T1000 (cell line): ENCODE measurements at regions not wholly inside any gene's neighbourhood (a gene's known extent, or its start where the extent isn't known, plus 50 kb on each side); places are given as distances from the start of the nearest gene placed in this dataset.

Experiments used
- DNase-seq: peaks from one replicate; lab custom pipeline; 2025; ENCODE audit warnings: mixed read lengths; lab: John Stamatoyannopoulos, UW

DNA sequence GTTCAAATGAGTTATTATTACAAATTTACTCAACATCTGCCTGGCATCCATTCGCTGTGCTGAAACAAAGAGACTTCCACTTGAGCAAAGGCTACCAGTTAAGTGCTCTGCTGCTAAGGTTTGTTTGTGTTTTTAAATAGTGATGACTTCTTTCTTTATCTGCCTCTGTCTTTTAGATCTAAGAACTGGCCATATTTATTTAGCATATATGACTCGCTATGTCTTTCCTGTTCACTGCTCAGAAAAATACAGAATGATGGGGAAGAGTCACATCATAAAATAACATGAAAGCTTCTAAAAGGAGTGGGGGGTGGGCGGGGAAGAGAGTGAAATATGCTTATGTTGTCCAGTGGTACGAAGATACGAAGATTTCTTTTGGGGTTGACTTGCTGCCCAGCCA is 322.2 kb downstream of the GPAT3 start:
- no peak for DNase-seq

DNA sequence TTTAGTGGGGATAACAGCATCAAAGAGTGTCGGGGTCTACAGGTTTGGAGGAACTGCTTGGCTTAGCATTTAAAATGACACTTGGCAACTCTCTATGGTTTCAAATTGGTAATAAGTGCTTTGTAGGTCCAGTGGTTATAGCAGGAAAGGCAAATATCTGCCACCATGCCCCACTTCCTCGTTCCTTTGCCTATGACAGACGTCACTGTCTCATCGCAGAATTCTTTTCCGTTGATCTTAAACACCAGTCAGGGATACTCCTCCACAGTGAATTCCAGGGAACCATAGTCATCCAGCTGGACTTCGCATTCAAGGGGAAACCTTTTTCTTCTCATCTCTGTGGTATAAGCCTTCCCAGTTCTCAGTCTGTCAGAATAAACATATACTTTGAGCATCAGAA is 319.1 kb downstream of the GPAT3 start:
- DNase-seq, result peak; percentile 23

DNA sequence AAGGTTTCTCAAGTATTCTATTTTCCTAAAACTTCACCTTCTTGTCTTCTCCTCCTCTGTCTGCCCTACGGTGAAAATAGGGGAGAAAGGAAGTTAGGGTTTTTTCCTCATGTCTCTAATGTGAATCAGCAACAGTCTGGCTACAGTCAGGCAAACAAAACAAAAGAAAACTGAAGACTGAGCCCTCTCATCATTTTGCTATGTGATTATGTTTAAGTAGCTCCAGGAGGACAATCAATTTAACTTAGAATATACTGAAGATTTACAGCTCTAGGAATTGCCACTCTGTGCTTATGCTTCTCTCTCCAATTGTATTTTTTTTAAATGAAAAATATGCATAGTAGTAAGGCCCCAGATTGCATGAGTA is 316.2 kb downstream of the GPAT3 start:
- DNase-seq, result no peak

DNA sequence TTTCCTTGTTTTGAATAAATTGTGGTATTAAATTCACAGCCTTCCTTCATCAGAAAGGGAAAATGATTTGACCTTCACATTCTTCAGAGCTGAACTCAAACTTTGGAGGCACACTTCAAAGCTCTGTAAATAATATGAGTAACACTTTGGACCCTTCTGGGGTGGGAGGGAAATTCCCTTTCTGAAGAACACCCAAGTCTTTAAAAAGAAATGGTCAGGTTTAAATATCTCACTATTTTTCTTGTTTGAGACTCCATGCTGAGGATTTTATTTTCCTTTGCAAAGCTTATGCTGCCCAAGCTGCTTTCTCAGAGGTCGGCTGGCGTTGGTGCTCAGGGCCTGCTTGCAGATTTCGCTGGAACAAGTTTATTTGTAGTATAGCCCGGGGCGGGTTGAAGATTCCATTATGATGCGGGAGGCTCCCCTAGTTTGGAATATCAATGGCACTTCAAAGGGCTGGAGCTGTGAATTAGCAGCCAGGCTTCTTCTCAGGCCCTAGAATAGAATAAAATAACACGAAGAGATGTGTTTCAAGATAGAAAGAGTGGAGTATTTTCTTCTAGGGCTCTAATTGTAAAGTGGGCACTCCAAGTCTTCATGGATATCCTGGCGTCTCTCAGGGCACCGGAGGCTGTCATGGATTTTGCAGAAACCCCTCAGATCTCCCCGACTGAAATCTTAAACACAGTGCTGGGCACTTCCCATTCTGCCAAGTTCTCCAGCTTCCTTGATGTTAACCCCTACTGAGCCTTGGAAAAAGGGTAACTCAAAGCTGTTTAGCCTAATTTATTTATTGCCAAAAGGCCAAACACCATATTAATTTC is 315.6 kb downstream of the GPAT3 start:
- DNase-seq, result no peak

DNA sequence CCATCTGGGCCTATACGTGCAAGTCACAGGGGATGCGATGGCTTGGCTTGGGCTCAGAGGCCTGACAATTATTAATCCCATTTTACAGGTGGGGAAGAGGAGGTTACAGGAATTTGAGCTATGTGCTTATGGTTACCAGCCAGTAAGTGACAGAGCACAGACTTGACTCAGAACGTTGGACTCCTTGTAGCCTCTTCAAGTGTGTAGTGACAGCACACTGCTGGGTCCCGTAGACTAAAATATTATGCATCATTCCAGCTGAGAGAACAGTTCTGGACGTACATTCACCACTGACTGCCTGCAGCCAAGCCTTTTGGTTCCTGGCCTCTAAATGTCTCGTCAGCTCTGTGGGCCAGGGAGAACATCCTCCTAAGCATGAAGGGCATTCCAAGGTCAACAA is 314.5 kb downstream of the GPAT3 start:
- DNase-seq, result no peak

DNA sequence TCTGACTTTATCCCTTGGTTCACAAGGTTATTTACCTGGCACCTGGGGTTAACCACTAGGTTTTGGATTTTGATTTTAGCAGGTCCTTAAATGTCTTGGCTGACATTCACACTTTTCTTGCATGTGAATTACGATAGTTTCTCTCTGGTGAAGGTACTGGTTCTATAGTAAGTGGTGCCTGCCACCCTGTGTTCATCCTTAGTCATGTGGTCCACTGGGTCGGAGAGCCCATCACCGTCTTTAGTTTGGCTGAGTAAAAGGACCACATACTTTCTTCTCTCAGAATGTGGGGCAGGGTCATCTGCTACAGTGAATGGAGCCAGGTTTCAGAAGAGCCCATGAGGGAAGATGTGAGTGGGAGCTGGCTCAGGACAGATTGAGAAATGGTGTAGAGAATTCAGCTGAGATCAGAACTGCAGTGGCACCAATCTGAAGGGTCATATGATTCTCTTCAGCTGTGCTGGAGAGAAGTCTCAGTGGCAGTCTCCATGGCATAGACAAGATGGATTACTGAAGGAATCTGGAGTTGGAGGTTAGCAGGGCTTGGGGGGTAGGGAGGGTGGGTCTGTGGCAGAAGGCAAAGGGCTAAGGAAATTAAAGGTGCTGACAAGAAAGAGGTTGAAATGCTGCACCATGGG is 310.4 kb downstream of the GPAT3 start:
- no peak for DNase-seq

DNA sequence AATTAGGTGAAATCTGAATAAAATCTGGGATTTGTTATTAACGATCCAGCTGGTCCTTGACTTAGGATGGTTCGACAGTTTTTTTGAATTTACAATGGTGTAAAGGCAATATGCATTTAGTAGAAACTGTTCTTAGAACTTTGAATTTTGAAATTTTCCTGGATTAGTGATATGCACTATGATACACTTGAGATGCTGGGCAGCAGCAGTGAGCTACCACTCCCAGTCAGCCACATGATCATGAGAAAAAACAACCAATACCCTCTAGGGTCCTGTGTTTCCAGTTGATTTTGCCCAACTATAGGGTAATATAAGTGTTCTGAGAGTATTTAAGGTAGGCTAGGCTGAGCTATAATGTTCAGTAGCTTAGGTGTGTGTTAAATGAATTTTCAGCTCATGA is 303.7 kb downstream of the GPAT3 start:
- no peak for DNase-seq

DNA sequence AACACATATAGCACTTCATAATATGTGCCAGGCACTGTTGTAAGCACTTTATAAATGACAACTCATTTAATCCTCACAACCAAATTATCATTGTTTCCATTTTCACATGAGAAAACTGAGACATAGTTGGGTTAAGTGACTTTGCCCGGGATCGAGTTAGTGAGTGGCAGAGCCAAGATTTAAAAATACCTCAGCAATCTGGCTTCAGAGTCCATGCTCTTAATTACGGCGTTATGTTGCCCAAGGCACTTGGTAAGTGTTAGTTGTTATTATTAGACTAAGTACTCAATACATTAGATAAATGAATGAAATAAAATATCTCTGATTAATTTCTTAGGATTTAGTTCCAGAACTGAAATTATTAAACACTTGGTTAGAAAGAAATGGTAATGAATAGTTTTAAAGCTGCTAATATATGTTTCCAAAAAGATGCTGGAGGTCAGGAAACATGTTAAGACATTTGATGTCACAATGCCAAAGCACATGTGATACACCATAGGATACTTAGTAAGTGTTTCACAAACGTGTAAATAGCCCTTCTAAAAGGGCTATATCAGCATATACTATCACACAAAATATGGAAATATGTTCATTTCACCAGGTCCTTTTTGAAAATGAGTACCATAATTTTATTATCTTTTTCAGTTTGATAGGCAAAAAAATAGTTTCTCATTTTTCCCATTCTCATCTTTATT is 301.9 kb downstream of the GPAT3 start:
- no peak for DNase-seq

DNA sequence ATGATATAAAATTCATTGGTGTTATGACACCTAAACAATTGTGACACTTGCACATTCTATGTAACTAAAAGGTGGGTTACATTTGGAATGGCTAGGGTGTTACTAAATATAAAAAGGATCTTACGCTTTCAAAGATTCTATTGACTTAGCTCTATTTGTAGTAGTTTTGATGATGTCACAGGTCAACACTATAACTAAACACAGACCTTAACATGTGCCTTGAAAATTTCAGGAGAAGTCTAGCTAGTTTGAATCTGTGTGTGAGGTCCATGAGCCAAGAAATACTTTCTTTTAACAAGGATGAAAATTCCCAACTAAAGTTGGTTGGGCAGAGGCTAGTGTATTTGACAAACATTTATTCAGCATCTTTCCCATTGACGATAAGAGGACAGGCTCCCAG is 298.0 kb downstream of the GPAT3 start:
- no peak for DNase-seq

DNA sequence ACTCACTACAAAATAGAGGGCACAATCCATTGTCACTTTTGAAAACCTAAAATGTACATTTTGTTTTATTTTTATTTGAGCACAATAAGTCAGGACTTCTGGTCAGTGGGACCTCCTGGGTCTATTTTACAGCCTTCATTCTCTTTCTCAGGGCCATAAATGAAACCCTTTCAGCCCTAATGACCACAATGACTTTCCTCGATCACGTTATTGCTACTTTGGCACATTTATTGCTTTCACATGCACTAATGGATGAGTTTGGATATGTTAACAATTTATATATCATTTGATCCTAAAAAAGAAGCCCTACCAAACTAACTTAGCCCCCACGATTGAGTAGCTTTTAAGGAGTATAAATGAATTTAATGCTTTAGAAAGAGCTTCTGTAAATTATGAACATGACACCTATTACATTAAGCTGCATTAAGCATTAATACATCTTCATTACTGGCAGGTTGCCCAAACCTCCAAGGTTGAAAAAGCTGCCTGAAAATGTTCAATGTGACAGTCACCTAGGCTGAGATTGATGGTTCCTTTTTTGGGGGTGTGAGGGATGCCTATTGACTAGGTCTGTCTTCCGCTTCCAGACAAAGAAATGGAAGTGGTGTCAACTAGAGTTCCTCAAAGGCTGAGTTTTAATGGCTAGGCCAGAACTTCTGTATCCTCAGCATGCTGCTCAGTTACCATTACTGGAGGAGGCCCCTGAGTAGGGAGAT is 296.4 kb downstream of the GPAT3 start:
- no peak for DNase-seq

DNA sequence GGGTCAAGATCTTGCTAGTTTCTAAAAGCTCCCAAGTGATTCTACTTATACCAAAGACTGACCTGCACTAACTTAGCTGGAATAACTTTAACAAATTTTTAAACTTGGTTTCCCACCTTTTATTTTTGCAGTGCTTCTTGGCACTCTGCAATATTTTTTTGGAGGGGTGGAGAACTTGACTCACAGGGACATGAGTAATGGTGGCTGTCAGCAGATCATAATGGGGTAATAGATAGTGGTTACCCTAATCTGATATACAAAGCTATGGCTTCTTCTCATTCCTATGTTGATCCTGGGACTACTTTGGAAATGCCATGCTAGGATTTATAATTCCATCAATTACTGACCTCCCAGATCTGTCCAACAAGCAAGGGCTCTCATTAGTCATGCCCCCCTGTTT is 295.7 kb downstream of the GPAT3 start:
- DNase-seq, result no peak

DNA sequence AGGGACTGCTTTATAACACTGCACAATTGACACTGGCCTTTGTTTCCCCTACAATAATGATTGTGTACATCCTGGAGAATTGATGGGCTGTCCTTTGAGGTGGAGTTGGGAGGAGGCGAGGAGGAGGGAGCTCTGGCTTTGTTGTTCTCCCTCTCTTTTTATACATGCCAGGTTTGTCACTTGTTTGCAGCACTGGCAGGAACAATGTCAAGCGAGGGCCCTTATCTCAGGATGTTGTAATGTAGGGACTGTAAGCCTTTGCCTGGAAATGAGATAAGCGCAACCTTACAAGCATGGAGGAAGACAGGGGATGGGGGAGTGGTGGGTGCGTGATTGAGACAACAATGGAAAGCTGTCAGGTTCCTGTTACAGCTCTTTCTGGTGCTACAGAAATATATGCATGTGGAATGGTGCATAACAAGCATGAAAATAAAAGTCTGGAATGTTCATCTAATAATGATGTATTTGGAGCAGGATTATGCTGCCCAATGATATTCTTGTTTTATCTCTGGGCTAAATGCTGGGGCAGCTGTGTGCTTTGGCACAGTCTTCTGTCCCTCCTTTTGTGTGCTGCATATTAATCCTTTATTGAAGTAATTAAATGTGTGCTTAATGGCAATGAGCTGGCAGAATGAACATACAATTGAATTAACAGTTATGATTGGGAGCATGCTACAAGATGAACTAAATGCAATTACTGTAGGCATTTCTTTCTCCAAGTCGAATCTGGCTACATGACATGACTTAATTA is 294.4 kb downstream of the GPAT3 start:
- DNase-seq, result no peak

DNA sequence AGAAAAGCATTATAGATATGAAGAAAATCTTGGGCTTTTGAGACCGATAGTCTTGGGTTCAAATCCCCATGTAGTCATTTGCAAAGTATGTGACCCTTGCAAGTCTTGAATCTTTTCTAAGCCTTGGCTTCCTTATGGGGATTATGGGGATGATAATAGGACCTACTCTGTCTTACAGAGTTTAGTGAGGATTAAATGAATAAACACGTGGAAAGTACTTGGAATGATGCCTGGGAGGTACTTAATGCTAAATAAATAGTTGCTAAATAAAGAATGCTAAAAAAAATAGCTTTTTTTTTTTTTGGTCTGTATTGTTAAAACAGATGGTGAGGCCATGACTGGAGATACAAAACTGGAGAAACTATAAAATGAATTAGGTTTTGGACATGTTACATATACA is 292.7 kb downstream of the GPAT3 start:
- DNase-seq, result no peak

DNA sequence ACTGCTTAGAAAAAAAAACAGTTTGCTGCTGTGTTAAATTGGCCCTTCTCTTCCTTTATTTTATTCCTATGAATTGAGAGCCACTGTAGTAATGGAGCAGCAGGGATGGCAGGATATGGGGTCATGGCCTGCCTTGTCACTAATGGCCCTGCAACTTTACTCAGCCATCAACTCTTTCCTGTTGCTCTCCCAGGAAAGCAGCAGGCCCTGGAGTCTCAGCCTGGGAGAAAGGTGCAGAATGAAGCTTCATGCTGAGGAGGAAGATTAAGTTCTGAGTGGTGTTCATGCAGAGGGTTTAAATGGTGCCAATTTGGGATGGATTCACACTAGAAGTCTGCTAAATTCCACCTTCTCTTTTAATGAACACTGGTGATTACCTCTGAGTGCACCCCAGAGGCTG is 285.6 kb downstream of the GPAT3 start:
- DNase-seq, result no peak

DNA sequence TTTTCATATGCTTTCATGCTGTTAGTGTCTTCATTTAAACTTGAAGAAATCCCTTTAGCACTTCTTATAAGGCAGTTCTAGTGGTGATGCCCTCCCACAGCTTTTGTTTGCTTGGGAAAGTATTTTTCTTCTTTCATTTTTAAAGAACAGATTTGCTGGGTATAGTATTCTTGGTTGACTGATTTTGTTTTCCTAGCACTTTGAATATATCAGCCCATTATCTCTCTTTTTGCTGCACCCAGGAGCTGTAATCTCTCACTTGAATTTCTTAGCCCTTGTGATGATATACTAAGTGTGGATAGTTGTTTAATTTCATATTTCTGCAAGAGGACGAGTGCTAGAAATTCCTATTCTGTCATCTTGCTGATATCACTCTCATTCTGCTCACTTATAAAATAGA is 283.7 kb downstream of the GPAT3 start:
- DNase-seq, result no peak

DNA sequence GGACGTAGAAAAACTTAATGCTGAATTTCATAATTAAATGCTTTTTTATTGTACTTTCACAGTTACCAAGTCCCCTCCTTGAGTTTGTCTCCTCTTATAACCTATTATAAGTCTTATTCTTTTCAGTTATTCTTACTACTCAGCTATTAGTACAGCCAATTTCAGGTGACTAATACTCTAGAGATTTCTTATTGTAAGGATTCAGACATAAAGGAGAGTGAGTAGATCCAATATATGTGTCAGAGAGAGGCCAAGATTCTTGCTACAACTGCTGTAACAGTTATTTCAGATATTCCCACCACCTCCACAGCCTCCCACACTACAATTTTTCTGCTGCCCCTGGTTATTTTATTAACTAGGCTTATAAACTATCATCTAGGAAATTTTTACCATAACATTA is 274.5 kb downstream of the GPAT3 start:
- DNase-seq, result no peak

DNA sequence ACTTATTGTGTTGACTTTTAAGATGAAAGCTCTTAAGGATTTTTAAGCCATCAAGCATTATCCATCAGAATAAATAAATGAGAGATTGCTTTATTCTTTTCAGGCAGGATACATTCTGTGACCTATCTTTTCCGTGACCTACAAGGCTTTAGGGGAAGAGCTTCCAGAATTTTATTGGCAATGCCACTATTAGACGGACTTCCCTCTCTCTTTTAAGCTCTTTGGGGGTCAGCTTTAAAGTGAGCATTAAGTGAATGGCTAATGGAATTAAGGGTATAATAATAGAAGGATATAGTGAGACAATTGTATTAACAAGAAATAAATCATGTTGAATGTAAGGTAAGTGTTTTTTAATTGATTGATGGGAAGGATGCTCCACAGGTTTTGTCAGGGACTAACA is 273.7 kb downstream of the GPAT3 start:
- DNase-seq, result no peak

DNA sequence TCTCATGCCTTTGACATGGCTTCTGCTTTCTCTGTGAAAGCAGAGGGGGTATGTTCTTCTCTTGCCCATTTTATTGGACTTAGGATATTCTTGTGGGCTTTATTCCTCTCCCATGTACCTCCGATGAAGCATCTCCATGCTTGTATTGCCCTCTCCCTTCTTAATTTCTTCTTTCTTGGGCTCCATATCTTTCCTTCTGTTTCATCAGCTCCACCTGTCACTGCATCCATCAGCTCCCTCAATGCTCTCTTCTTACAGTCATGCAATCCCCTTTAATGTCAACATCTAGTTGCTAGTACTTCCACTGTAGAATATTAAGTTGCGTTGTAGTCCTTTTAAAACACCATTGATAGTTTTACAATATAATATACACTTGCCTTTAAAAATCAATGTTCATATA is 257.6 kb downstream of the GPAT3 start:
- DNase-seq, result no peak

DNA sequence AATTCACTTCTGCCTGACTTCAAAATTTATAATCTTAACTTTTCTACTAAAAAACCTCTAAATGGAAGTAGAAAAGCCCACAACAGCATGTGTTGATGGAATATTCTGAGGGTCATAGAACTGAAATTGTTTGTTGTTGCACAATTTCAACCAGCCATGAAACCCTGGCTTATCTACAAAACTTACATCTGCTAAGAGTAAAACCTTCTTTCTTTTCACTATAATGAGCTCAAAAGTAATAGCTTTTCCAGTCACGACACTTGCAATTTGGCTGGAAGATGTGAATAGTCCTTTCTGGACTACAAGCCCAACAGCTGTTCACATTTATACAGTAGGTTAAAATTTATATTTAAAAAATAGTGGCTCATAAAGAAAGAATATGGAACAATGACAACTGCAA is 250.0 kb downstream of the GPAT3 start:
- no peak for DNase-seq

DNA sequence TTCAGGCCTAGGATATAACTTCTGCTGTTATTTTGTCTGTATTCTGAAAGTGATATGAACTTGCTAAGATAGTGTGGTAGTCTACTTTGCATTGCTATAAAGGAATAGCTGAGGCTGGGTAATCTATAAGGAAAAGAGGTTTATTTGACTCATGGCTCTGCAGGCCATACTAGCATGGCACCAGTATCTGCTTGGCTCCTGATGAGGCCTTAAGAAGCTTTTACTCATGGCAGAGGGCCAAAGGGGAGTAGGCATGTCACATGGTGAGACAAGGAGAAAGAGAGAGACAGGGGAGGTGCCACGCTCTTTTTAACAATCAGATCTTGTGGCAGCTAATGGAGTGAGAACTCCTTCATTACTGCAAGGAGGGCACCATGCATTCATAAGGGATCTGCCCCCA is 247.3 kb downstream of the GPAT3 start:
- DNase-seq, result no peak

DNA sequence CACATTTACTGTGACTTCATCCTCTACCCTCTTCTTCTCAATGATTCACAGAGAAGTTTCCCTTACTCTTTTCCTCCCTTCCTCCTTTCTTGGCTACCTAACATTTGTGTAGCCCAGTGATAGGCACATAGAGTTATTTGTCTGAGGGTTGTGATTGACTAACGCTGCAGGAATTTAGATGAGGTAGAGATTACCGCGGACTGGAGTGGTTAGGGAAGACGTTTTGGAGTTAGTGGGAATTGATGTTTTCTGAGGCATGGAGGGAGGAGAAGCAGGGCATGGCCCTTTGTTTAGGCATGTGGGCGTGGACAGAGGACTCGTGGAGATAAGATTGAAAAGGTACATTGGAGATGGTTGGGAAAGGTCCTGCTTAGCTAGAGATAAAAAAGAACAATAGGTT is 246.7 kb downstream of the GPAT3 start:
- no peak for DNase-seq

DNA sequence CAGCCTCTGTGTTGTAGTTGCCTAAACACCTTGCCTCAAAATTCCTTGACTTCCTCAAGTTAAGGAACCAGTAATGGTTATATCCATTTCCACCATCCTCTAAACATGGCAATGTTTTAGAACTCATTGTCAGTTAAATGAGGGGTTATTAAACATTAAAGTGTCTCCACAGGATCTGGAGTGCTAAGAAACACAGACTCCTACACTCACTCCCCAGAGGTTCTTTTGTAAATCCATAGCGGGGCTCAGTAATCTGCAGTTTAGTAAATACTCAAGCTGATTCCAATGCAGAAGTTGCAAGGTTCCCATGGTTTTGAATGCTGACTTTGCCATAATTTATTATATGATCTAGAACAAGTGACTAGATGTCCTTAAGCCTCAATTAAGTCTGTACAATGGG is 245.5 kb downstream of the GPAT3 start:
- no peak for DNase-seq
